Right atrium auricular region (tissue), 2 donors: ENCODE measurements at regions not wholly inside any gene's neighbourhood (a gene's known extent, or its start where the extent isn't known, plus 50 kb on each side); places are given as distances from the start of the nearest gene placed in this dataset.
"Not testable (repeated sequence)": the region's sequence is repeated elsewhere in the genome, so short reads cannot be mapped to it uniquely, and the experiment has no call there.

ENCODE experiments used
- DNase-seq: peaks from one replicate; pipeline ENCODE4 v3.0.0-alpha.2; 2019; ENCODE audit warnings: low spot score
- H3K27ac ChIP-seq, 2 donors: fragments of 200-600 bp; sonication (generic); 1 replicate in 1 of 2; 2 replicates in 1 of 2; pipeline ENCODE4 v1.5.1; 2016 to 2019
- H3K27me3 ChIP-seq, 2 donors: fragments of 200-600 bp; sonication (generic); one replicate each; pipeline versions ENCODE4 v1.5.1 to v1.6.0; 2017 to 2019
- H3K36me3 ChIP-seq: fragments of 200-600 bp; sonication (generic); one replicate; pipeline ENCODE4 v1.5.1; 2016
- H3K4me1 ChIP-seq, 2 donors: fragments of 200-600 bp; sonication (generic); one replicate each; pipeline versions ENCODE4 v1.5.1 to v1.6.0; 2017 to 2019
- H3K4me3 ChIP-seq, 2 donors: fragments of 200-600 bp; sonication (generic); 1 replicate in 1 of 2; 2 replicates in 1 of 2; pipeline ENCODE4 v1.5.1; 2017 to 2019; ENCODE audit warnings: mild to moderate bottlenecking in 1 of 2, moderate library complexity in 1 of 2
- H3K9me3 ChIP-seq, 2 donors: fragments of 200-600 bp; sonication (generic); one replicate each; pipeline ENCODE4 v1.5.1; 2019
- CTCF ChIP-seq, 2 donors: fragments of 200-600 bp; sonication (generic); IDR thresholded peaks; one replicate each; pipeline ENCODE4 v1.5.1; 2019; ENCODE audit warnings: antibody characterized with exemption in 2 of 2

- H3K9me3 ChIP-seq, result no peaks in the 10 kb centered on the region
- H3K27me3 ChIP-seq, result no peaks in the 10 kb centered on the region
- DNase-seq, result no peak
- no peaks in the 10 kb centered on the region for H3K4me1 ChIP-seq
- TF ChIP-seq CTCF (IDR thresholded peaks at IDR 0.05), result no peak
- H3K4me3 ChIP-seq, result no peak overlapping the region
- no peaks in the 10 kb centered on the region for H3K36me3 ChIP-seq
- no peak overlapping the region for H3K27ac ChIP-seq
These were observed 170.9 kb upstream of the GHR start for GRCh38 chr5:42252306-42252705.

- DNase-seq, H3K27me3 ChIP-seq, H3K27ac ChIP-seq, H3K4me3 ChIP-seq, H3K9me3 ChIP-seq, H3K4me1 ChIP-seq, H3K36me3 ChIP-seq: not testable (repeated sequence)
These were observed 163.3 kb upstream of the GHR start for GRCh38 chr5:42259914-42260313.

GRCh38 chr5:42267091-42267490, 156.1 kb upstream of the GHR start:
- Histone ChIP-seq H3K27me3 (no peaks in the 10 kb centered on the region), H3K36me3 (no peaks in the 10 kb centered on the region), H3K4me1 (no peaks in the 10 kb centered on the region), H3K9me3 (no peaks in the 10 kb centered on the region), H3K27ac (no peak overlapping the region), H3K4me3 (no peak overlapping the region)
- TF ChIP-seq CTCF (IDR thresholded peaks at IDR 0.05), result no peak
- DNase-seq, result no peak

- DNase-seq, result not testable (repeated sequence)
These were observed 155.1 kb upstream of the GHR start for GRCh38 chr5:42268170-42268569.

GRCh38 chr5:42268630-42269029, 154.6 kb upstream of the GHR start:
- Histone ChIP-seq H3K36me3 (no peaks in the 10 kb centered on the region), H3K9me3 (no peaks in the 10 kb centered on the region), H3K4me1 (no peaks in the 10 kb centered on the region), H3K27ac (no peak overlapping the region), H3K27me3 (no peaks in the 10 kb centered on the region), H3K4me3 (no peak overlapping the region)
- DNase-seq, result no peak
- TF ChIP-seq CTCF (IDR thresholded peaks at IDR 0.05), result no peak

More at GRCh38 chr5:42268170-42268569, 155.1 kb upstream of the GHR start:
- not testable (repeated sequence) for H3K9me3 ChIP-seq, H3K27ac ChIP-seq, H3K27me3 ChIP-seq, H3K4me1 ChIP-seq, H3K36me3 ChIP-seq, H3K4me3 ChIP-seq

GRCh38 chr5:42270771-42271170, 152.5 kb upstream of the GHR start:
- H3K9me3 ChIP-seq, result no peaks in the 10 kb centered on the region
- H3K4me3 ChIP-seq, result no peak overlapping the region
- no peaks in the 10 kb centered on the region for H3K36me3 ChIP-seq
- H3K4me1 ChIP-seq, result no peaks in the 10 kb centered on the region
- no peak overlapping the region for H3K27ac ChIP-seq
- H3K27me3 ChIP-seq, result no peaks in the 10 kb centered on the region
- no peak for TF ChIP-seq CTCF (IDR thresholded peaks at IDR 0.05)
- DNase-seq, result no peak

- Histone ChIP-seq H3K4me1 (no peaks in the 10 kb centered on the region), H3K27ac (no peak overlapping the region), H3K36me3 (no peaks in the 10 kb centered on the region), H3K9me3 (no peaks in the 10 kb centered on the region), H3K4me3 (no peak overlapping the region), H3K27me3 (no peaks in the 10 kb centered on the region)
- no peak for DNase-seq
- TF ChIP-seq CTCF (IDR thresholded peaks at IDR 0.05), result no peak
These were observed 148.3 kb upstream of the GHR start for GRCh38 chr5:42274913-42275312.
